Activated CD4-positive, alpha-beta T cell treated with anti-CD3 and anti-CD28 coated beads, Interleukin-10, Interleukin-2, amounts not matched to agents 100 ng/mL and 50 ng/mL, durations not matched to agents 16 hours and 8 hours (primary cell): ENCODE measurements at regions not wholly inside any gene's neighbourhood (a gene's known extent, or its start where the extent isn't known, plus 50 kb on each side); places are given as distances from the start of the nearest gene placed in this dataset.

ENCODE experiments used
- DNase-seq: peaks from one replicate; pipeline ENCODE4 v3.0.0-alpha.2; 2020

DNA sequence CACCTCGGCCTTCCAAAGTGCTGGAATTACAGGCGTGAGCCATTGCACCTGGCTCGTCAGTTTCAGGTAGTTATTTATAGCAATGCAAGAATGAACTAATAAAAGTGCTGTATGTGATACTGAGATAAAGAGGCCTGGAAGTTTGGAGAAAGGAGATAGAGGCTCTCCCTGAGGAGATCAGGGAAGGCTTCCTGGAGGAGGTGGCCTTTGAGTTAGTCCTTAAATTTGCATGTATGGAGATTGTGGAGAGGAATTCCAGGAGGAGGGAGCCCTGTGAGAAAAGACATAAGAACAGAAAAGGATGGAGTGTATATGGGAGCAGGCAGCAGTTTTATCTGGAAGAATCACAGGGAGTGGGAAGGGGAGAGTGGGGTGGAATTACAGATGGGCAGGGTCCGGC, 276.6 kb upstream of the EEF2KMT start:
- no peak for DNase-seq

DNA sequence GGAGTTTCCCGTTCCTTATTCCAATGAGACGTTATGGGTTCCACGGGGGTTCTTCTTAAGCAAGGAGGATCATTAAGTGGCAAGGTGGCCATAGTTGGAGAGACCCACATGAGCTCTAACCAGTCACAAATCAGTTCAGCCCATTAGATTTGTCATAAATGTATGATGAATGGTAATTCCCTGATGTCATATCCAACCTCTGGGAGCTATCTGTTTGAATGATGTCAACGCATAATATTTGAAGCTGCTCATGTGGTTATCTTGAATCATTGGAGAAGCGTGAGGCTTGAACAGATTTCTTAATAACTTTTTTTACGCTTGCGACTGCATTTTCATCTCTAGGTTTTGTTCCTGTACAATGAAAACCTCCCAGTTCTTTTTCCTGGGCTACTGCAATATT, 270.4 kb upstream of the EEF2KMT start:
- no peak for DNase-seq

DNA sequence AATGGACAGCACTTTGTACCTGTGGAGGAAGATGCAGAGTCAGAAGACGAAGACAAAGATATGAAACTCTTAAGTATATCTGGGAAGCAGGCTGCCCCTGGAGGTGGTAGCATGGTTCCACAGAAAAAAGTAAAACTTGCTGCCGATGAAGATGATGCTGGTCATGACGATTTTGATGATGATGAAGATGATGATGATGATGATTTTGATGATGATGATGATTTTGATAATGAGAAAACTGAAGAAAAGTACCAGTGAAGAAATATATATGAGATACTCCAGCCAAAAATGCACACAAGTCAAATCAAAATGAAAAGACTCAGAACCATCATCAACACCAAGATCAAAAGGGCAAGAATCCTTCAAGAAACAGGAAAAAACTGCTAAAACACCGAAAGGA, 268.5 kb upstream of the EEF2KMT start:
- no peak for DNase-seq

GRCh38 chr16:5364186-5364585, 266.6 kb upstream of the EEF2KMT start:
- DNase-seq, result no peak

DNA sequence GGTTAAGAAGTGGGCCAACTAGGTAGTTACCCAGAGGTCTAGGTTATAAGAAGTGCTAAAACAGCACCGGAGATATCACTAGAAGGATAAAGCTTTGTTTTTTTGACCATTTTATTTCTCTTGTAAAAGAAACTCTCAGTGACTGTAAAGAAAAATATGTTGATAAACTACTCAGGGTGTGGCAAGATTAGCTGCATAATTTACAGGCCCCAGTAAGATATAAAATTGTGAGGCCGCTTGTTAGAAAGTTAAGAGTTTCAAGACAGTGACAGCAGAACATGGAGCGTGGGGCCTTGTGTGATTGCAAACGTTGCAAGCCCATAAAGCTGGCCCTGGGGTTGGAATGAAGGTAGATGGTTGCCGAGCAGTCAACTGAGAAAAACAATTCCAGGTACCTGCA, 263.7 kb upstream of the EEF2KMT start:
- no peak for DNase-seq

GRCh38 chr16:5354645-5355044, 257.1 kb upstream of the EEF2KMT start:
- DNase-seq, result no peak

- DNase-seq, result no peak
Measured at GRCh38 chr16:5349670-5350517, 252.3 kb upstream of the EEF2KMT start.

- DNase-seq, result no peak
Measured at GRCh38 chr16:5349101-5349500, 251.5 kb upstream of the EEF2KMT start.

- DNase-seq, result no peak
Measured at GRCh38 chr16:5347561-5347960, 250.0 kb upstream of the EEF2KMT start.

GRCh38 chr16:5336941-5337340, 239.3 kb upstream of the EEF2KMT start:
- DNase-seq, result no peak

- no peak for DNase-seq
Measured at GRCh38 chr16:5333991-5334390, 236.4 kb upstream of the EEF2KMT start.

DNA sequence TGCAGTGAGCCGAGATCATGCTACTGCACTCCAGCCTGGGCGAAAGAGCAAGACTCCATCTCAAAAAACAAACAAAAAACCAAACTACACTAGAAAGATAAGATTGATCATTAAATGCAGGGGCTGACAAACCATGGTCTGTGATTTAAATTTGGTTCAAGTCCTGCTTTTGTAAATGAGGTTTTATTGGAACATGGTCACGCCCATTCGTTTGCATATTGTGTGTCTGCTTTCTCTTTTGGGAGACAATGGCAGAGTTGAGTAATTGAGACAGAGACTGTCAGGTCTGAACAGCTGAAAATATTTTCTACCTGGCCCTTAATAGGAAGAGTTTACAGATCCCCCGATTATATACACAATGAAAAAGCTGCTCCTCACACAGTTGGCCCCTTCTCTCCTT, 235.5 kb upstream of the EEF2KMT start:
- no peak for DNase-seq

GRCh38 chr16:5330058-5330457, 232.5 kb upstream of the EEF2KMT start:
- DNase-seq, result no peak

DNA sequence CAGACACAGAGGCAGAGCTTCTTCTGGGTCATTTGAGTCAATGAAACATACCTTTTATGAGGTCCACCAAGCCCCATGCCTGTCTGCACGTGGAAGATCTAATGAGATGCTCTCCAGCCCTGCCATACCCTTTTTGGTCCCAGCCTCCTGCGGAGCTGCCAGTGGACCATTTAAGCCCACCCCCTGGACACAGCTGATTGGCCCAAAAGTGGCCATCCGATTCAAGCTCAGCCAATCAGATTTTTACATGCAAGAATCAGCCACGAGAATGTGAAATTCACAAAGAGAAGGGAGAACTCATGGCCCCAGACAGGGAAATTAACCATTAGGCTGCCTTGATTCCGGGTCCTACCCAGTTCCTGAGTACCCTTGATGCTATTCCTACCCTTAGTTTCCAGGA, 231.0 kb upstream of the EEF2KMT start:
- DNase-seq, result no peak

DNA sequence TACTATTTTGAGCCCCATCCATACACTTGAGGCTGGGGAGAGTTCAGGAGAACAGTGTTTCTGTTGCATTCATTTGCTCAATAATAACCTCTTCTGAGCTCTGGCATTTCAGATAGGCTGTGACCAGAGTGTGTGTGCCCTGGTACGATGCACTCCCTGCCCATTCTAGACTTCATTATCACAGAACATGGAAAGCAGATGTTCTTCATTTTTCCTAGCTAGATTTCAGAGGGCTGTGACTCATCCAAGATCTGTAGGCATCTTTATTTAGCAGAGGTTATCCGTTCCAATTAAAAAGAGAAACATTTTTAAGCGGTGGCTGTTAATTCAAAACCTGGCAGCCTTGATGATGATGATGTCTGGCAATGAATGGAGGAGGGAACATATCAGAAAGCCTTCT, 228.8 kb upstream of the EEF2KMT start:
- DNase-seq, result no peak

DNA sequence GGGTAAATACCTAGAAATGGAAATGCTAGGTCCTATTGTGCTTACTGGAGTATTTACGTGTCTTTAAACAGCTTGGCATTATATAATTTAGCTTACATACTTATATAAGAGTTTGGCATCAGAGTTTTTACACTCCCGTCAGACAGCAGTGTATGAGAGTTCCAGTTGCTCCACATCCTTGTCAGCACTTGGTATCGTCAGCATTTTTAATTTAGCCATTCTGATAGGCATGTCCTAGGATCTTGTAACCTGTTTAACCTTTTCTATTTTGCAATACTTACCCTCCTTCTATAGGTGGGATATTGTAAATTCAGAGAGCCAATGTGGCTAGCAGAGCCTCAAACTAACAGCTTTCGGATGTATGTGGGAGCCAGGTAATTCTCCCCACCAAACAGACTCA, 228.3 kb upstream of the EEF2KMT start:
- DNase-seq, result no peak

DNA sequence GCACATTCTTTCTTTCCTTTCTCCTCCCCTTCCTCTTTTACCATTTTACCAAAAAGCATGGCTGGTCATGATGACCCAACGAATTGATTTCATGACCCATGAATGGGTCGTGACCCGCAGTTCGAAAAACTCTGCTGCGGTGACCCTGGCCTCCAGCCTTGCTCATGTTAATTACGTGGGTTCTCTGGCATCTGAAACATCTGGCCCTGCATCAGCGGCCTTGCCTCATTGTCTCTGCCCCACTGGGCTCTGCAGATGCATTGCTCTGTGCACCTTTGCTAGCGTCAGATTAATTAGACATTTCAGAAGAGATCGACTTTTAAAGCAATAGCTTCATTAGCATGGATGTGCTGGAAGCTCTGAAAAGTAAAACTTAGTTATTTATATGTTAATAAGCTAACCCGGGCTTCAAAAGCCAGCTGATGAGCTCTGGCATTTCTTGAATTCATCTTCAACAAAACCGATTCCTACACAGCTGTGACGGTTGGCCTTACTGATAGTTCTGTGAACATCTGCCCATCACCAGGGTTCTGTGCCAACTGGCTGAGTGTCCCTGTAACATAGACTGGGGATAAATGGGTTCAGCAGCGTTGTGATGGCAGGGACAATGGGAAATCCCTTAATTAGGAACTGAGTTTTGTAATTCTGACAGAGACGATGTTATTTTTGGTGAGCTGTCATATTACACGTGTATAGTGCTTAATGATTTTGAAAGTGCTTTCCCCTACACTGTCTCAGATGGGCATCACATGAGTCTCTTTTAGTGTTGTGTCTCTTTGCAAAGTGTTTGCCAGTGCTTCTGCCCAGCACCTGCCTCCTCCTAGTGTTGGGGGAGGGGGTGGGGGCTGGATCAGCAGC, 225.9 kb upstream of the EEF2KMT start:
- DNase-seq, result no peak

DNA sequence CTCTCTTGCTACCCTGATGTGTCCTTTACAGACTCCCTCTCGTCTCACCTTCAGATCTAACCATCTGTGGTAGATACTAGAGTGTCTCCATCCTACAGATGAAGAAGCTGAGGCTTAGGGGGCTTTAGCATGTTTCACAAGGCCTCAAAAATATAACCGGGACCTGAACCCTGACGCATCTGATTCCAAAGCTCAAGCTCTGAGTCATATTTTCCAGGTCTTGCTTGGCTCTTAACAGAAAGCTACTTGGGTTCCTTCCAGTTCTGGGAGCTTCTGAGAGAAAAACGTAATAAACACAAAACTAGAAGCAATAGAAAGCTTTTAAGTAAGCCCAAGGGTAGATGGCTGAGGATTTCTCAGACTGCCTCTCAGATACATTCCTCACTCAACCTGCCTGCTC, 224.3 kb upstream of the EEF2KMT start:
- no peak for DNase-seq

GRCh38 chr16:5319799-5320198, 222.2 kb upstream of the EEF2KMT start:
- DNase-seq, result no peak

DNA sequence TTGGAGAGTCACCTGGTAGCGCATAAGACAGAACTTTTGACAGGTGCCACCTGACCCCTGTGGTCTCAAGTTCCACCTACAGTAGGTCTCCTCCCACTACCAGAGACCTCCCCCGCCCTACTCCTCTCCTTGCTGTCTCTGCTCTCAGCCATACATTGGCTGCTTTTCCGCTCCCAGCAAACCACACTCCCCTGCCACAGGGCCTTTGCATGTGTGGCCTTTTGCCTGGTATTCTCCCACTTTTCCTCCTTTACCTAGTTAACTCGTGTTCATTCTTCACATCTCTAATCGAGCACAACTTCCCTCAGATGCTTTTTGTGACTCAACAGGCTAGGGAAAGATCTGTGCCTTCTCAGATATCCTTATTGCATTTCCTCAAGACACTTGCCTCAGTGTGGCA, 218.3 kb upstream of the EEF2KMT start:
- no peak for DNase-seq

DNA sequence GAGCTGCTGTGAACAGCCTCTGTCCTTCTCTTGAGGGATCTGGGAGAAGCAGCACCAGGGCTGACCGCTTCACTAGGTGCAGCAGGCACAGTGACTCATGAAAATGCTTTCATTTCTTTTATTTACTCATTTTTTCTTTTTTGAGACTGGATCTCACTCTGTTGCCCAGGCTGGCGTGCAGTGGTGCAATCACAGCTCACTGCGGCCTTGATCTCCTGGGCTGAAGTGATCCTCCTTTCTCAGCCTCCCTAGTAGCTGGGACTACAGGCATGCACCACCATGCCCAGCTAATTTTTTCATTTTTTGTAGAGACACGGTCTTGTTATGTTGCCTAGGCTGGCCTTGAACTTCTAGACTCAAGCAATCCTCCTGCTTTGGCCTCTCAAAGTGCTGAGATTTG, 216.8 kb upstream of the EEF2KMT start:
- no peak for DNase-seq

DNA sequence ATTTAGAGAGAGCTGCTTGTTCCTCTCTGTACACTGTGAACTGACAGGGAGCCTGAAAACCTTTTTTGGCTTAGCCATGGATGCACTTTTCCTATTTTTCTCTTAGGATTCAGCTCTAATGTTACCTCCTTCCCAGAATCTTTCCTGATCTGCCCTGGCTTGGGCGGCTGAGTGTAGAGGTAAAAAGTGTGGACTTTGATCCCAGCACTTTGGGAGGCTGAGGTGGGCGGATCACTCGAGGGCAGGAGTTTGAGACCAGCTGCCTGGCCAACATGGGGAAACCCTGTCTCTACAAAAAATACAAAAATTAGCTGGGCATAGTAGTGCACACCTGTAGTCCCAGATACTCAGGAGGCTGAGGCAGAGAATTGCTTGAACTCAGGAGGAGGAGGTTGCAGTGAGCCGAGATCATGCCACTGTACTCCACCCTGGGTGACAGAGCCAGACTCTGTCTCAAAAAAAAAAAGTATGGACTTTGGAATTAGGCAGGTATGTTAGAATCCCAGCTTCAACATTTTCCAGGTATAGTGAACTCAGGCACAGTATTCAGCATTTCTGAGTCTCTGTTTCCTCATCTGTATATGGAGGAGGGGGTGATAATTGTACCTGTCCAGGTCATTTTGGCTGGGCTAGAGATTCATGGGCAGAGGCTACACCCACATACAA, 212.5 kb upstream of the EEF2KMT start:
- DNase-seq, result no peak

DNA sequence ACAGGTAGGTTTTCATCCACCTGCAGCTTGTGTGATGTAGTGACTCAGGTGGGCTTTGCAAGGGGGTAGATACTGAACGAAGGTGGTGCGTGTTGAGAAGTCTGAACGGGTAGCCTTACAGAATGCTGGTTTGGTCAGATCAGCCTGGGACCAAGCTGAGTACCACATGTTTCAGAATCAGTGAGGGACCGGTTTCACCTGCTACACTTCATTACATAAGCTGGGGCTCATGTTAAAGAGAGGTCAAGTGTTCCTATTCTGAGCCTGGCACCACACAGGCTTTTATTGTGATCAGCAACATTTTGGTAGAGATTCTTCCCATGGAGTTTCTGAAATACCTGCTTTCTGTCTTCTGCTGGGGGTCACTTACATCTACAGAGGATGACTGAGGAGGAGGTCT, 207.4 kb upstream of the EEF2KMT start:
- DNase-seq, result no peak
